ENCODE measurements at regions not wholly inside any gene's neighbourhood (a gene's known extent, or its start where the extent isn't known, plus 50 kb on each side); places are given as distances from the start of the nearest gene placed in this dataset.

GRCh38 chr7:25996006-25996408 lies 156.0 kb upstream of the NFE2L3 start:
- no peak for DNase-seq
- CTCF ChIA-PET, result interaction anchor here (0.8 kb wide), 1 partner anchor 104 kb away, joined by 3 read pairs; no protein-coding TSS in a partner anchor
- H3K27me3 Mint-ChIP-seq (ENCODE audit: low read depth), result no peaks in the 10 kb centered on the region
- H3K4me1 Mint-ChIP-seq (ENCODE audit: low read depth), result no peaks in the 10 kb centered on the region
- intact Hi-C loops (cut with micrococcal nuclease), result no loop called here
- no peak overlapping the region for H3K27ac Mint-ChIP-seq
- H3K4me3 Mint-ChIP-seq, result no peak overlapping the region
- no peaks in the 10 kb centered on the region for H3K9me3 Mint-ChIP-seq
- no peaks in the 10 kb centered on the region for H3K36me3 Mint-ChIP-seq (ENCODE audit: low read depth)

DNA sequence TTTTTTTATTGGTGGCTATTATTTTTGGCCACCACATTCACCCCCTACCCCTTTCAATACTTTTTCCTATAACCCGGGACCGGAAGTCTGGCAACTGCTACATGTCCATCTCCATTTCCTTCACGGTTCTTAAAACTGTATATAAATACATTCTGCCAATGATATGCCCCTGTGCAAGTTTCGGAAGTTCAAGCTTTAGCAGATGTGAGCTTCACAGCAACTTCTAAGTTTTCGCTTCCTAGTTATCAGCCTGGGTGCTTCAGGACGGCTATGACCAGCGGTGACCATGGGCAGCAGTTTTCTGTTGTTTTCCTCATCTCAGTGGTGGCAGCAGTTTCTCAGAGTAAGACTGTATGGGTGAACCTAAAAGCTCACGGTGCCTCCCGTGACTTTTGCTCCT lies 153.5 kb upstream of the NFE2L3 start:
- intact Hi-C loops (cut with micrococcal nuclease), result no loop called here
- CTCF ChIA-PET, result no interaction called here
- H3K4me3 Mint-ChIP-seq, result no peak overlapping the region
- no peaks in the 10 kb centered on the region for H3K4me1 Mint-ChIP-seq (ENCODE audit: low read depth)
- no peak overlapping the region for H3K27ac Mint-ChIP-seq
- H3K36me3 Mint-ChIP-seq (ENCODE audit: low read depth), result no peaks in the 10 kb centered on the region
- H3K27me3 Mint-ChIP-seq (ENCODE audit: low read depth), result peaks cover 6% of the 10 kb centered on the region
- no peak for DNase-seq
- no peaks in the 10 kb centered on the region for H3K9me3 Mint-ChIP-seq

GRCh38 chr7:26000841-26001240 lies 151.2 kb upstream of the NFE2L3 start:
- no peak for DNase-seq
- intact Hi-C loops (cut with micrococcal nuclease), result no loop called here
- CTCF ChIA-PET, result no interaction called here
- Mint-ChIP-seq H3K27me3 (ENCODE audit: low read depth) (peaks cover 6% of the 10 kb centered on the region), H3K9me3 (no peaks in the 10 kb centered on the region), H3K36me3 (ENCODE audit: low read depth) (no peaks in the 10 kb centered on the region), H3K4me1 (ENCODE audit: low read depth) (no peaks in the 10 kb centered on the region), H3K4me3 (no peak overlapping the region), H3K27ac (no peak overlapping the region)

GRCh38 chr7:26001662-26002244 lies 150.2 kb upstream of the NFE2L3 start:
- intact Hi-C loops (cut with micrococcal nuclease), result no loop called here
- CTCF ChIA-PET, result no interaction called here

GRCh38 chr7:26005683-26006410 lies 146.2 kb upstream of the NFE2L3 start:
- Mint-ChIP-seq H3K36me3 (ENCODE audit: low read depth) (no peaks in the 10 kb centered on the region), H3K27ac (no peak overlapping the region), H3K4me3 (no peak overlapping the region), H3K27me3 (ENCODE audit: low read depth) (peaks cover 10% of the 10 kb centered on the region), H3K9me3 (no peaks in the 10 kb centered on the region), H3K4me1 (ENCODE audit: low read depth) (no peaks in the 10 kb centered on the region)
- intact Hi-C loops (cut with micrococcal nuclease), result no loop called here
- DNase-seq, result no peak
- CTCF ChIA-PET, result no interaction called here

More at GRCh38 chr7:26001662-26002244, 150.2 kb upstream of the NFE2L3 start:
- Mint-ChIP-seq H3K27ac (no peak overlapping the region), H3K36me3 (ENCODE audit: low read depth) (no peaks in the 10 kb centered on the region), H3K4me3 (no peak overlapping the region), H3K9me3 (no peaks in the 10 kb centered on the region), H3K4me1 (ENCODE audit: low read depth) (no peaks in the 10 kb centered on the region), H3K27me3 (ENCODE audit: low read depth) (peaks cover 6% of the 10 kb centered on the region)
- DNase-seq, result no peak

GRCh38 chr7:26006426-26006825 lies 145.6 kb upstream of the NFE2L3 start:
- H3K4me3 Mint-ChIP-seq, result no peak overlapping the region
- H3K27ac Mint-ChIP-seq, result no peak overlapping the region
- DNase-seq, result no peak
- H3K36me3 Mint-ChIP-seq (ENCODE audit: low read depth), result no peaks in the 10 kb centered on the region
- H3K27me3 Mint-ChIP-seq (ENCODE audit: low read depth), result peaks cover 10% of the 10 kb centered on the region
- intact Hi-C loops (cut with micrococcal nuclease), result no loop called here
- CTCF ChIA-PET, result no interaction called here
- no peaks in the 10 kb centered on the region for H3K4me1 Mint-ChIP-seq (ENCODE audit: low read depth)
- H3K9me3 Mint-ChIP-seq, result no peaks in the 10 kb centered on the region

DNA sequence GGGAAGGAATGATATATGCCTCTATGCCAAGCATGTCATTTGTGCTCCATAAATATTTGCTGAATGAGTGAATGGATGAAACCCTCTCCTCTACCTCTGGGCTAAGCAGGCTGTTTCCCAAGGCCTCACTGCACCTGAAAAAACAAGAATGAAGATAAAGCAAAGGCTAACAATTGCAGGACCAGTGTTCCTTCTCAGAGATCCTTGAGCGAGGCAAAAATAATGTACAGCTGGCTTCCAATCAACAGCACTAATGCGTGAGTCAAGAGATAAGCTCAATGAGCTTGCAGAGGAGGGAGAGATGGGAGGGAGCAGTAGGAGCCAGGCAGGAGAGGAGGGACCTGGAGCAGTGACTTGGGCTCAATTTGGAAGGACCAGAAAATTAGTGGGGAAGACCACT lies 144.5 kb upstream of the NFE2L3 start:
- no peak overlapping the region for H3K27ac Mint-ChIP-seq
- H3K9me3 Mint-ChIP-seq, result no peaks in the 10 kb centered on the region
- H3K36me3 Mint-ChIP-seq (ENCODE audit: low read depth), result no peaks in the 10 kb centered on the region
- no peak overlapping the region for H3K4me3 Mint-ChIP-seq
- H3K4me1 Mint-ChIP-seq (ENCODE audit: low read depth), result no peaks in the 10 kb centered on the region
- peaks cover 10% of the 10 kb centered on the region for H3K27me3 Mint-ChIP-seq (ENCODE audit: low read depth)
- intact Hi-C loops (cut with micrococcal nuclease), result no loop called here
- DNase-seq, result no peak
- CTCF ChIA-PET, result interaction anchor here (0.6 kb wide), 1 partner anchor 12 kb away, joined by 3 read pairs; no protein-coding TSS in a partner anchor

GRCh38 chr7:26008428-26008827 lies 143.6 kb upstream of the NFE2L3 start:
- intact Hi-C loops (cut with micrococcal nuclease), result no loop called here
- CTCF ChIA-PET, result no interaction called here

DNA sequence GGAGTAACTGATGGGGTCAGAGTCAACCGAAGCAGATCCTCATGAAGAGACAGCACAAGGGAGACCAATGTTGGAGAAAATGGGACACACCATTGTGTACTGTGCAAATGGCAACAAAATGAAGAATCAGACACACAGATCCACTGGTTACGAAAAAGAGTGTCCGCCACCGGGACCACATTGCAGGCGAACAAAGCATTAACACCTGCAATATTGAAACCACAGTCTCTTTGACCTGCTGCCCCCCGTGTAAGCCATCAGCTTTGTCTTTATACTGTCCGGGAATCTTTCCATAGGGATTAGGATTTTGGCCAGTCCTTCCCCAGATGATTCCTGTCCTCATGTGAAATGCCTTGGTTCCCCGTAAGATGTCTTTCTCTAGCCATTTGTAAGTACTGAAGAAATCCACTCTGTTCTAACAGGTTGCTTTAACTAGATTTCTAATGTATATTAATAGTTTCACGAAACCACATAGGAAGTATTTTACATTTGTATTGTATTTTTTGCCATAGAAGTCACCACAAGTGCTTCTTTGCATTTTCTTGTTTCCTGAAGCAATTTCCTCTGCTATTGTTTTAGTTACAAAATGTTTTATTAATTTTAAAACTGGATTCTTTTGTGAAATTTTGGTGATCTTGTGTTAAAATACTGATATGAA lies 140.8 kb upstream of the NFE2L3 start:
- DNase-seq, result no peak
- intact Hi-C loops (cut with micrococcal nuclease), result no loop called here
- H3K27me3 Mint-ChIP-seq (ENCODE audit: low read depth), result peaks cover 3% of the 10 kb centered on the region
- CTCF ChIA-PET, result no interaction called here
- no peaks in the 10 kb centered on the region for H3K4me1 Mint-ChIP-seq (ENCODE audit: low read depth)
- no peak overlapping the region for H3K27ac Mint-ChIP-seq
- H3K9me3 Mint-ChIP-seq, result peaks cover 3% of the 10 kb centered on the region
- no peaks in the 10 kb centered on the region for H3K36me3 Mint-ChIP-seq (ENCODE audit: low read depth)
- H3K4me3 Mint-ChIP-seq, result no peak overlapping the region

More at GRCh38 chr7:26008428-26008827, 143.6 kb upstream of the NFE2L3 start:
- no peaks in the 10 kb centered on the region for H3K36me3 Mint-ChIP-seq (ENCODE audit: low read depth)
- DNase-seq, result no peak
- H3K27me3 Mint-ChIP-seq (ENCODE audit: low read depth), result peaks cover 3% of the 10 kb centered on the region
- H3K27ac Mint-ChIP-seq, result no peak overlapping the region
- no peaks in the 10 kb centered on the region for H3K9me3 Mint-ChIP-seq
- H3K4me1 Mint-ChIP-seq (ENCODE audit: low read depth), result no peaks in the 10 kb centered on the region
- H3K4me3 Mint-ChIP-seq, result no peak overlapping the region

DNA sequence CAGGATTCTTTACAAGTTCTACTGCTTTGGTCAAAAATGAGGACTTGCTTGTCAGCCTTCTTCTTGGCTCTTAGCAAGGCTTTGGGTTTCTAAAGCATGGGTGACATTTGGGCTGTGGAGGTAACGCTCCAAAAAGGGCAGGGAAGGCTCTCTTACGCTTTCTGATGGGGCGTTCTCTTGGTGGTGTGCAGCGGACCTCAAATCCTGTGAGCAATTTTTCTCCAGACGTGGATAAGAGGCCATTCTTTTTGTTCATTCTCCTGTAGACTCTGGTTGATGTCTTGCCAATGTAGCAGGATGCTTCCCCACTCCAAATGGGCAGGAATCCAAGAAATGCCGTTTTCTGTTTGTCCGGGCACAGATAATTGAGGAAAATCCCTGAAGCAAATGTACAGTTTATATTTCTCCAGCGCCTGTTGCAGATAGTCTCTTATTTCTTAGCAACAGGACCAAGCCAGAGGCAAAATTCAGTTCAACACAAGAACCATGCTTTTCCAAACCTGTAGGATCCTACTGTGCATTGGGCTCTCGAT lies 138.4 kb upstream of the NFE2L3 start:
- CTCF ChIA-PET, result no interaction called here
- Mint-ChIP-seq H3K4me3 (no peak overlapping the region), H3K36me3 (ENCODE audit: low read depth) (no peaks in the 10 kb centered on the region), H3K9me3 (peaks cover 3% of the 10 kb centered on the region), H3K27me3 (ENCODE audit: low read depth) (peaks cover 14% of the 10 kb centered on the region), H3K4me1 (ENCODE audit: low read depth) (no peaks in the 10 kb centered on the region), H3K27ac (no peak overlapping the region)
- intact Hi-C loops (cut with micrococcal nuclease), result no loop called here
- no peak for DNase-seq

- Mint-ChIP-seq H3K4me3 (no peak overlapping the region), H3K36me3 (ENCODE audit: low read depth) (no peaks in the 10 kb centered on the region), H3K4me1 (ENCODE audit: low read depth) (no peaks in the 10 kb centered on the region), H3K27me3 (ENCODE audit: low read depth) (peaks cover 9% of the 10 kb centered on the region), H3K9me3 (no peaks in the 10 kb centered on the region), H3K27ac (no peak overlapping the region)
- intact Hi-C loops (cut with micrococcal nuclease), result no loop called here
- no peak for DNase-seq
- CTCF ChIA-PET, result no interaction called here
Observed at GRCh38 chr7:26022982-26023381, 129.0 kb upstream of the NFE2L3 start.

DNA sequence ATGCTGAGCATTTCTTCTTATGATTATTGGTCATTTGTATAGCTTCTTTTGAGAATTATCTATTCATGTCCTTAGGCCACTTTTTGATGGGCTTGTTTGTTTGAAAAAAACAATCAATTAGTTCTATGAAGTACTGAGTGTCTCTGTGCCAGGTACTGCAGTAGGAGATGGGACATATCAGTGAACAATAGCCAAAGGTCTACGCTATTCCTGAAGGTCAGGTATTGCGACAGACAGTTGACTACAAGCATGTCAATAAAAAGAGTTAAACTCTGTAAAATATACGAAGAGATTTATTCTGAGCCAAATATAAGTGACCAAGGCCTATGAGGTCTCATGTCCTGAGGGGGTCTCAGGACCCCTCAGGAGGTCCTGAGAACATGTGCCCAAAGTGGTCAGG lies 122.1 kb upstream of the NFE2L3 start:
- Mint-ChIP-seq H3K27ac (no peak overlapping the region), H3K36me3 (ENCODE audit: low read depth) (no peaks in the 10 kb centered on the region), H3K4me1 (ENCODE audit: low read depth) (no peaks in the 10 kb centered on the region), H3K27me3 (ENCODE audit: low read depth) (peaks cover 3% of the 10 kb centered on the region), H3K4me3 (no peak overlapping the region), H3K9me3 (no peaks in the 10 kb centered on the region)
- intact Hi-C loops (cut with micrococcal nuclease), result no loop called here
- CTCF ChIA-PET, result no interaction called here
- no peak for DNase-seq

GRCh38 chr7:26034391-26034790 lies 117.6 kb upstream of the NFE2L3 start:
- H3K4me1 Mint-ChIP-seq (ENCODE audit: low read depth), result peaks cover 9% of the 10 kb centered on the region
- no peaks in the 10 kb centered on the region for H3K36me3 Mint-ChIP-seq (ENCODE audit: low read depth)
- no peaks in the 10 kb centered on the region for H3K9me3 Mint-ChIP-seq
- no peak for DNase-seq
- CTCF ChIA-PET, result no interaction called here
- no peak overlapping the region for H3K27ac Mint-ChIP-seq
- intact Hi-C loops (cut with micrococcal nuclease), result no loop called here
- H3K4me3 Mint-ChIP-seq, result no peak overlapping the region
- peaks cover 5% of the 10 kb centered on the region for H3K27me3 Mint-ChIP-seq (ENCODE audit: low read depth)

All from activated naive CD4-positive, alpha-beta T cell treated with anti-CD3 and anti-CD28 coated beads for 36 hours (primary cell).